T47D (cell line): ENCODE measurements at regions not wholly inside any gene's neighbourhood (a gene's known extent, or its start where the extent isn't known, plus 50 kb on each side); places are given as distances from the start of the nearest gene placed in this dataset.

Experiments
- DNase-seq, 2 experiments: peaks; one replicate each; pipeline versions ENCODE4 v3.0.0 to v3.0.0-alpha.2; 2011 to 2012; ENCODE audit warnings: low read depth in 1 of 2, low spot score in 1 of 2
- JUND ChIP-seq: IDR thresholded peaks from 2 replicates; pipeline ENCODE4 v1.6.1; 2012; ENCODE audit warnings: low read depth
- in situ Hi-C: cut with HindIII; loops from 2 replicates; pipeline ENCODE4 v1.10.0; 2016; ENCODE audit warnings: low sequenced_read_pairs, low pct_unique_long_range_greater_than_20kb

GRCh38 chr5:67319935-67320725 is 123.5 kb upstream of the CD180 start:
- no peak for DNase-seq
- no peak for TF ChIP-seq JUND
- in situ Hi-C loops: no loop called here

- in situ Hi-C loops: no loop called here
- no peak for TF ChIP-seq JUND
- DNase-seq: no peak
Observed at GRCh38 chr5:67318746-67319145, 122.1 kb upstream of the CD180 start.

GRCh38 chr5:67317603-67318002 is 121.0 kb upstream of the CD180 start:
- DNase-seq: no peak
- in situ Hi-C loops: no loop called here
- TF ChIP-seq JUND: no peak

- DNase-seq: no peak
- no peak for TF ChIP-seq JUND
- in situ Hi-C loops: no loop called here
Observed at GRCh38 chr5:67316695-67317094, 120.1 kb upstream of the CD180 start.

- in situ Hi-C loops: no loop called here
- no peak for DNase-seq
- TF ChIP-seq JUND: no peak
Observed at GRCh38 chr5:67315082-67315989, 118.7 kb upstream of the CD180 start.

- no peak for DNase-seq
- TF ChIP-seq JUND: no peak
- in situ Hi-C loops: no loop called here
Observed at GRCh38 chr5:67311701-67312100, 115.1 kb upstream of the CD180 start.

- in situ Hi-C loops: no loop called here
- TF ChIP-seq JUND: no peak
- no peak for DNase-seq
Observed at GRCh38 chr5:67311208-67311607, 114.6 kb upstream of the CD180 start.

- TF ChIP-seq JUND: no peak
- in situ Hi-C loops: no loop called here
- DNase-seq: no peak
Observed at GRCh38 chr5:67310740-67311139, 114.1 kb upstream of the CD180 start.

GRCh38 chr5:67310169-67310568 is 113.6 kb upstream of the CD180 start:
- in situ Hi-C loops: no loop called here
- no peak for DNase-seq
- TF ChIP-seq JUND: no peak

GRCh38 chr5:67308988-67309688 is 112.5 kb upstream of the CD180 start:
- peak; percentile 30 to 62 for DNase-seq
- in situ Hi-C loops: no loop called here
- no peak for TF ChIP-seq JUND

- DNase-seq: no peak
- no peak for TF ChIP-seq JUND
- in situ Hi-C loops: no loop called here
Observed at GRCh38 chr5:67306965-67307607, 110.5 kb upstream of the CD180 start.

GRCh38 chr5:67305913-67306710 is 109.5 kb upstream of the CD180 start:
- in situ Hi-C loops: no loop called here
- TF ChIP-seq JUND: no peak
- no peak for DNase-seq
